Keratinocyte (primary cell): ENCODE measurements at regions not wholly inside any gene's neighbourhood (a gene's known extent, or its start where the extent isn't known, plus 50 kb on each side); places are given as distances from the start of the nearest gene placed in this dataset.

Source experiments
- DNase-seq: peaks from one replicate; pipeline ENCODE4 v3.0.0-alpha.2; 2011; ENCODE audit warnings: low read depth, missing footprints, low spot score
- FAIRE-seq: peaks from 2 replicates; lab custom pipeline; 2011; peaks lifted over from hg19 to GRCh38; lab: Jason Lieb, UNC
- H2AFZ ChIP-seq: 2 replicates; pipeline ENCODE4 v1.6.0; 2012; ENCODE audit warnings: low read length, control low read depth, inconsistent platforms; ENCODE audit not compliant: control insufficient read depth
- H3K27ac ChIP-seq: 2 replicates; pipeline ENCODE4 v1.5.1; 2011; ENCODE audit warnings: low read length; ENCODE audit not compliant: control insufficient read depth, insufficient read depth
- H3K27me3 ChIP-seq: 3 replicates; pipeline ENCODE4 v1.6.0; 2011; ENCODE audit warnings: low read length; ENCODE audit not compliant: control insufficient read depth, insufficient read depth; ENCODE audit errors: extremely low read depth
- H3K36me3 ChIP-seq, 2 experiments: 2 replicates in 1 of 2; 3 replicates in 1 of 2; pipeline ENCODE4 v1.5.1; 2011; ENCODE audit warnings: low read length in 2 of 2, mild to moderate bottlenecking in 1 of 2; ENCODE audit not compliant: control insufficient read depth in 2 of 2, insufficient read depth in 2 of 2; ENCODE audit errors: extremely low read depth in 1 of 2
- H3K4me1 ChIP-seq: 3 replicates; pipeline ENCODE4 v1.5.1; 2011; ENCODE audit warnings: low read length; ENCODE audit not compliant: control insufficient read depth, insufficient read depth; ENCODE audit errors: extremely low read depth
- H3K4me2 ChIP-seq: 3 replicates; pipeline ENCODE4 v1.6.0; 2011; ENCODE audit warnings: low read depth, low read length; ENCODE audit not compliant: control insufficient read depth, insufficient read depth; ENCODE audit errors: extremely low read depth
- H3K4me3 ChIP-seq, 3 experiments: fragments of 200-600 bp in 1 of 3; sonication (generic) in 1 of 3; 2 replicates in 2 of 3; 3 replicates in 1 of 3; pipeline ENCODE4 v1.5.1; 2011 to 2016; ENCODE audit warnings: low read length in 3 of 3, mild to moderate bottlenecking in 3 of 3, control low read depth in 2 of 3, inconsistent platforms in 1 of 3, low read depth in 1 of 3, mixed read lengths in 1 of 3, mixed run types in 1 of 3, moderate library complexity in 1 of 3; ENCODE audit not compliant: control insufficient read depth in 2 of 3, insufficient read depth in 2 of 3; ENCODE audit errors: extremely low read depth in 1 of 3
- H3K79me2 ChIP-seq: 2 replicates; pipeline ENCODE4 v1.6.0; 2012; ENCODE audit warnings: low read length; ENCODE audit not compliant: control insufficient read depth, insufficient read depth
- H3K9ac ChIP-seq: 3 replicates; pipeline ENCODE4 v1.6.0; 2011; ENCODE audit warnings: low read length; ENCODE audit not compliant: control insufficient read depth, insufficient read depth; ENCODE audit errors: extremely low read depth
- H3K9me1 ChIP-seq: 3 replicates; pipeline ENCODE4 v1.6.0; 2011; ENCODE audit warnings: low read length; ENCODE audit not compliant: control insufficient read depth, insufficient read depth; ENCODE audit errors: extremely low read depth
- H3K9me3 ChIP-seq: 2 replicates; pipeline ENCODE4 v1.5.1; 2012; ENCODE audit warnings: low read depth, low read length; ENCODE audit not compliant: control insufficient read depth
- H4K20me1 ChIP-seq: 3 replicates; pipeline ENCODE4 v1.6.0; 2011; ENCODE audit warnings: low read length; ENCODE audit not compliant: control insufficient read depth, insufficient read depth; ENCODE audit errors: extremely low read depth
- EZH2 ChIP-seq: IDR thresholded peaks from one replicate; pipeline ENCODE4 v1.6.1; 2012; ENCODE audit warnings: inconsistent platforms, mild to moderate bottlenecking, low read length, moderate library complexity
- dilution Hi-C: fragments of 300-500 bp; cut with MboI; formaldehyde crosslinking; loops from one replicate; pipeline ENCODE4 v1.7.0; 2020; ENCODE audit warnings: low sequenced_read_pairs; ENCODE audit not compliant: extremely low pct_ligation_motif_present
- TF ChIP-seq, protein P1 (sequence below), 3 experiments: IDR thresholded peaks in 1 of 3; conservative IDR thresholded peaks in 1 of 3; optimal IDR thresholded peaks in 1 of 3; 2 replicates in 2 of 3; 3 replicates in 1 of 3; pipeline versions ENCODE3 to v1.5.1; 2011; ENCODE audit warnings: low read length in 3 of 3, mild to moderate bottlenecking in 3 of 3, moderate library complexity in 2 of 3, control low read depth in 1 of 3, inconsistent platforms in 1 of 3; ENCODE audit not compliant: insufficient read depth in 2 of 3; ENCODE audit errors: extremely low read depth in 1 of 3

DNA sequence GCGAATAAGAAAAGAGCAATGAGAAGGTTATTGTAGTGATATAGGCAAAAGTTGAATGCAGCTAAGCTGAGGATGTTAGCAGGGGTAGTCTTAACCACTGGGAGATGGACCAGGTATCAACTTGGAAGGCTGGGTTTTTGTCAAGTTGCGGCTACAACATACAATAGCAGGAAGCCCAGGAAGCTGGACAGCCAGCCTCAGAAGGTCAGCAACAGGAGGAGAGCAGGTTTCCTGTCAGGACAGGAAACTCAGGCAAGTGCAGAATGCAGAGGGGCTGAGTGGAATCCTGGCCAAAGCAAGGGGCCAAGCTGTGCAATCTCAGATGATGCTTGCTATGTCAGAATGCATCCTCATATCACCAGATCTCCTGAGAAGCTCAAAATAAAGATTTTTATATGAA is 530.0 kb upstream of the ID2 start:
- DNase-seq (no peak), FAIRE-seq (no peak)
- Histone ChIP-seq H4K20me1 (no peaks in the 10 kb centered on the region), H2AFZ (no peak overlapping the region), H3K9me1 (no peaks in the 10 kb centered on the region), H3K4me2 (no peak overlapping the region), H3K9me3 (no peaks in the 10 kb centered on the region), H3K27me3 (no peaks in the 10 kb centered on the region), H3K9ac (no peak overlapping the region), H3K79me2 (no peaks in the 10 kb centered on the region), H3K4me3 (no peak overlapping the region), H3K4me1 (peaks cover 9% of the 10 kb centered on the region), H3K27ac (no peak overlapping the region), H3K36me3 (no peaks in the 10 kb centered on the region)
- TF ChIP-seq, protein P1, sequence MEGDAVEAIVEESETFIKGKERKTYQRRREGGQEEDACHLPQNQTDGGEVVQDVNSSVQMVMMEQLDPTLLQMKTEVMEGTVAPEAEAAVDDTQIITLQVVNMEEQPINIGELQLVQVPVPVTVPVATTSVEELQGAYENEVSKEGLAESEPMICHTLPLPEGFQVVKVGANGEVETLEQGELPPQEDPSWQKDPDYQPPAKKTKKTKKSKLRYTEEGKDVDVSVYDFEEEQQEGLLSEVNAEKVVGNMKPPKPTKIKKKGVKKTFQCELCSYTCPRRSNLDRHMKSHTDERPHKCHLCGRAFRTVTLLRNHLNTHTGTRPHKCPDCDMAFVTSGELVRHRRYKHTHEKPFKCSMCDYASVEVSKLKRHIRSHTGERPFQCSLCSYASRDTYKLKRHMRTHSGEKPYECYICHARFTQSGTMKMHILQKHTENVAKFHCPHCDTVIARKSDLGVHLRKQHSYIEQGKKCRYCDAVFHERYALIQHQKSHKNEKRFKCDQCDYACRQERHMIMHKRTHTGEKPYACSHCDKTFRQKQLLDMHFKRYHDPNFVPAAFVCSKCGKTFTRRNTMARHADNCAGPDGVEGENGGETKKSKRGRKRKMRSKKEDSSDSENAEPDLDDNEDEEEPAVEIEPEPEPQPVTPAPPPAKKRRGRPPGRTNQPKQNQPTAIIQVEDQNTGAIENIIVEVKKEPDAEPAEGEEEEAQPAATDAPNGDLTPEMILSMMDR (optimal IDR thresholded peaks at IDR 0.05 in 1 of 3, IDR thresholded peaks at IDR 0.05 in 1 of 3, conservative IDR thresholded peaks at IDR 0.05 in 1 of 3; ENCODE audit: extremely low read depth in 1 of 3, insufficient read depth in 2 of 3, low read length in 3 of 3): no peak
- TF ChIP-seq EZH2: no peak
- dilution Hi-C loops: no loop called here

DNA sequence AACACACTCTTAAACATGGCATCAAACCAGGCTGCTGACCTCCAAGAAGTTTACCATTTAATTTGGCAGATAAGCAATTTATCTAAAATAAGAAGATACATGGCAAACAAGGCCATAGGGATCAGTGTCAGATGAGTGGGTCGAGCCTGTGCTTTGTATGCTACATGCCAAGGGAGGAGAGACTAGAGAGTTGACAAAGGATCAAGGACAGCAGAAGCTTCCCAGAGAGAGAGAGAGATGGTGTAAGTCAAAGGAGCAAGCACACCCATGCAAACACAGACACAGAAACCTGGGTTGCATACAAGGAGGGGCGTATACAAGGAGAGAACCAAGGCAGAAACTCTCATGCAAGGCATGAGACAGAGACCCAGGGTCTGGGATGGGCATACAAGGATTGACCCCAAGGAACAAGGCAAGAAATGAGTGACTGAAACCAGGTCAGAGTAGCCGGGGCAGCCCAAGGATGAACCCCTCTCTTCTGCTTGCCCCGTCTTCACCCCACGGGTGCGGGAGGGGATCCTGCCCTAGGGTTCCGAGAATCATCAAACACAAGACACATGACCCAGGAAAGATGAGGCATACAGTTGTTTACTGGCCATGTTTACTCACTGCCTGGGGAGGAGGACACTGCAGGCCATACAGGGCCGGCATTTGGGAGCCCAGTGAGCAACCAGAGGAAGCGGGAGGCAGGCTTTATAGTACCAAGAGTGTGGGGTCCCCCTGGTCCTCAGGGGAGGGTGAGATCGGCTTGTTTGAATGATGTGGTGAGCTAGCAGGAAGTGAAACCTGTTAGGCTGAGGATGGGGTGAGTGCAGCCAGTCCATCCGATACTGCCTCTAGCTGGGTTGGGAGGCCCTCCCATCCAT is 529.2 kb upstream of the ID2 start:
- DNase-seq (no peak), FAIRE-seq (no peak)
- Histone ChIP-seq H3K4me3 (no peak overlapping the region), H3K9me1 (no peaks in the 10 kb centered on the region), H3K27me3 (no peaks in the 10 kb centered on the region), H3K9me3 (no peaks in the 10 kb centered on the region), H2AFZ (no peak overlapping the region), H3K4me2 (no peak overlapping the region), H3K27ac (no peak overlapping the region), H3K79me2 (no peaks in the 10 kb centered on the region), H3K36me3 (no peaks in the 10 kb centered on the region), H4K20me1 (no peaks in the 10 kb centered on the region), H3K4me1 (peaks cover 9% of the 10 kb centered on the region), H3K9ac (no peak overlapping the region)
- dilution Hi-C loops: no loop called here
- TF ChIP-seq, protein P1 (optimal IDR thresholded peaks at IDR 0.05 in 1 of 3, IDR thresholded peaks at IDR 0.05 in 1 of 3, conservative IDR thresholded peaks at IDR 0.05 in 1 of 3; ENCODE audit: extremely low read depth in 1 of 3, insufficient read depth in 2 of 3, low read length in 3 of 3): no peak
- TF ChIP-seq EZH2: no peak
